ENCODE measurements at regions not wholly inside any gene's neighbourhood (a gene's known extent, or its start where the extent isn't known, plus 50 kb on each side); places are given as distances from the start of the nearest gene placed in this dataset.
A peak's percentile ranks its signal among the peaks of the same experiment; 100 is the strongest.

DNA sequence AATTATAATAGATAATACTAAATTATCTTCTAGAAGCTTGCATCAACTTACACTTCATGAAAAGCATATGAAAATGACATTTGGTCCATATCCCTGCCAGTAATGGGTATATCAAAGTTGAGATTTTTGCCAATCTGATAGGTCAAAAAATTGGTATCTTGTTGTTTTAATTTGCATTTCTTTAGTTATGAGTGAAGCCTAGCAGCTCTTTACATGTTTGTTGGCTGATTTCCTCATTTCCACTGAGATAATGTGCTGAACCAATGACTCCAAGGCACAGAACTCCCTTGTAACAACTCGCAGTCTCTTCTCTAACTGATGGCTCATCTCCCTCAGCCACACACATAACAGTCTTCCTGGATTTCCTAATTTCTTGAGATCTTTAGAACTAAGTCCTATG is 175.3 kb upstream of the SESN3 start:
- Histone ChIP-seq H3K9me3 (ENCODE audit: control insufficient read depth, insufficient read depth, low read depth, low read length) (no peaks in the 10 kb centered on the region), H3K36me3 (ENCODE audit: control insufficient read depth, insufficient read depth, low read length) (no peaks in the 10 kb centered on the region), H2AFZ (ENCODE audit: low read length) (no peak overlapping the region), H3K79me2 (ENCODE audit: control insufficient read depth, insufficient read depth, low read length) (no peaks in the 10 kb centered on the region), H3K4me1 (ENCODE audit: control insufficient read depth, extremely low read depth, insufficient read depth, low read length) (no peaks in the 10 kb centered on the region), H3K27ac (ENCODE audit: insufficient read depth, low read length) (no peak overlapping the region), H4K20me1 (ENCODE audit: control insufficient read depth, extremely low read depth, insufficient read depth, low read length) (no peaks in the 10 kb centered on the region), H3K4me3 (replicated peaks in 1 of 4; ENCODE audit: control extremely low read depth in 1 of 4, insufficient read depth in 1 of 4, low read depth in 3 of 4, low read length in 4 of 4) (no peak overlapping the region), H3K27me3 (ENCODE audit: control insufficient read depth, insufficient read depth, low read length) (no peaks in the 10 kb centered on the region), H3K4me2 (ENCODE audit: extremely low read depth, insufficient read depth, low read length) (no peak overlapping the region), H3K9ac (ENCODE audit: insufficient read depth, low read length) (no peak overlapping the region)
- DNase-seq (ENCODE audit: low read depth in 2 of 2), result no peak
- TF ChIP-seq, protein P1, sequence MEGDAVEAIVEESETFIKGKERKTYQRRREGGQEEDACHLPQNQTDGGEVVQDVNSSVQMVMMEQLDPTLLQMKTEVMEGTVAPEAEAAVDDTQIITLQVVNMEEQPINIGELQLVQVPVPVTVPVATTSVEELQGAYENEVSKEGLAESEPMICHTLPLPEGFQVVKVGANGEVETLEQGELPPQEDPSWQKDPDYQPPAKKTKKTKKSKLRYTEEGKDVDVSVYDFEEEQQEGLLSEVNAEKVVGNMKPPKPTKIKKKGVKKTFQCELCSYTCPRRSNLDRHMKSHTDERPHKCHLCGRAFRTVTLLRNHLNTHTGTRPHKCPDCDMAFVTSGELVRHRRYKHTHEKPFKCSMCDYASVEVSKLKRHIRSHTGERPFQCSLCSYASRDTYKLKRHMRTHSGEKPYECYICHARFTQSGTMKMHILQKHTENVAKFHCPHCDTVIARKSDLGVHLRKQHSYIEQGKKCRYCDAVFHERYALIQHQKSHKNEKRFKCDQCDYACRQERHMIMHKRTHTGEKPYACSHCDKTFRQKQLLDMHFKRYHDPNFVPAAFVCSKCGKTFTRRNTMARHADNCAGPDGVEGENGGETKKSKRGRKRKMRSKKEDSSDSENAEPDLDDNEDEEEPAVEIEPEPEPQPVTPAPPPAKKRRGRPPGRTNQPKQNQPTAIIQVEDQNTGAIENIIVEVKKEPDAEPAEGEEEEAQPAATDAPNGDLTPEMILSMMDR (conservative IDR thresholded peaks at IDR 0.05 in 1 of 2, IDR thresholded peaks at IDR 0.05 in 1 of 2; ENCODE audit: low read depth in 1 of 2, low read length in 2 of 2), result no peak
- TF ChIP-seq EZH2 (IDR thresholded peaks at IDR 0.05; ENCODE audit: low read length, missing control alignments), result no peak

DNA sequence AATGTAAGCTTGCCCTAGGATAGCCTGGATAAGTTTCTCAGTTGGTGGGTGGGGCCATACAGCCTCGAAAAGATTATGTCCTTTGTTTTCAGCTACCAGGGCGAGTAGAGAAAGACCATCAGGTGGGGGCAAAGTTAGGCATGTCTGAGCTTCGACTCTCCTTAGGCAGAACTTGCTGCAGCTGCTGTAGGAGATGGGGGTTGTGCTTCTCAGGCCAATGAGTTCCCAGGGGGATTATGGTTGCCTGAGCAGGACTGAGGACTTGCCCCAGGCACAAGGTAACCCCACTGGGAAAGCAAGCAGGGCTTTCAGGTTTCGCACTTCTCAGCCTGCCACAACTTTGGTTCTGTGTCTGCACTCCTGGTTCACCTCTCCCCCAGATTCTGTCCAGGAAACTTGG is 173.4 kb upstream of the SESN3 start:
- H3K4me2 ChIP-seq (ENCODE audit: extremely low read depth, insufficient read depth, low read length), result no peak overlapping the region
- no peak overlapping the region for H3K9ac ChIP-seq (ENCODE audit: insufficient read depth, low read length)
- no peak for DNase-seq (ENCODE audit: low read depth in 2 of 2)
- no peak overlapping the region for H3K27ac ChIP-seq (ENCODE audit: insufficient read depth, low read length)
- H3K36me3 ChIP-seq (ENCODE audit: control insufficient read depth, insufficient read depth, low read length), result no peaks in the 10 kb centered on the region
- H3K79me2 ChIP-seq (ENCODE audit: control insufficient read depth, insufficient read depth, low read length), result no peaks in the 10 kb centered on the region
- no peaks in the 10 kb centered on the region for H3K4me1 ChIP-seq (ENCODE audit: control insufficient read depth, extremely low read depth, insufficient read depth, low read length)
- no peaks in the 10 kb centered on the region for H4K20me1 ChIP-seq (ENCODE audit: control insufficient read depth, extremely low read depth, insufficient read depth, low read length)
- no peaks in the 10 kb centered on the region for H3K27me3 ChIP-seq (ENCODE audit: control insufficient read depth, insufficient read depth, low read length)
- H3K4me3 ChIP-seq (replicated peaks in 1 of 4; ENCODE audit: control extremely low read depth in 1 of 4, insufficient read depth in 1 of 4, low read depth in 3 of 4, low read length in 4 of 4), result no peak overlapping the region
- no peak overlapping the region for H2AFZ ChIP-seq (ENCODE audit: low read length)
- TF ChIP-seq, protein P1 (conservative IDR thresholded peaks at IDR 0.05 in 1 of 2, IDR thresholded peaks at IDR 0.05 in 1 of 2; ENCODE audit: low read depth in 1 of 2, low read length in 2 of 2), result no peak
- no peak for TF ChIP-seq EZH2 (IDR thresholded peaks at IDR 0.05; ENCODE audit: low read length, missing control alignments)
- no peaks in the 10 kb centered on the region for H3K9me3 ChIP-seq (ENCODE audit: control insufficient read depth, insufficient read depth, low read depth, low read length)

DNA sequence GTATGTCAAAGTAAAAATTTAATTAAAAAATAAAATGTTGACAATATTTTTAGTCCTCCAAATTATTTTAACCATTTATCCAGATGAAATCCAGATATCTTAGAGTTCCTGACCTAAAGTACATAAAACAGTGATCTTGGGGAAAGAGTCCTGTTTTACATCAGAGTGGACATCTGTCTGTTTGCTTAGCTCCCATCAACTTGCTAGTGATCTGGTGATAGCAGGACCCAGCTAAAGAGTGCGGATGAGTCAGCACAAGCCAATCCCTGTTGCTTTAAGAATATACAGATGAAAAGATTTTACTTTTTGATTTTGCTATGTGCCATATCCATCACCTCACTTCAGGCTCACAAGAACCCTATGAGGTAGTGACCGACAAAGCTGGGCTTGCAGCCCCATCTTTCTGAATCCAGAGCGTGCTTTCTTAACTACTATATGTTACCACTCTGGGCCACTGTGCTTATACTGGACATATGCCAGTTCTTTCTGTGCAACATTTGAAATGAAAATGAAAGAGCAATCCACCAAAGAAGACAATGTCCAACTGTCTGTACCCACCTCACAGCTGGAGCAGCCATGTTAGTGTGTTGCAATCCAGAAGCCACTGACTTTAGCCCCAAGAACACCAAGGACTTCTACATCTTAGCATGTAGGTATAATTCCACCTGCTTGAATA is 167.6 kb upstream of the SESN3 start:
- Histone ChIP-seq H3K9ac (ENCODE audit: insufficient read depth, low read length) (no peak overlapping the region), H3K9me3 (ENCODE audit: control insufficient read depth, insufficient read depth, low read depth, low read length) (no peaks in the 10 kb centered on the region), H3K4me2 (ENCODE audit: extremely low read depth, insufficient read depth, low read length) (no peak overlapping the region), H3K36me3 (ENCODE audit: control insufficient read depth, insufficient read depth, low read length) (no peaks in the 10 kb centered on the region), H3K27ac (ENCODE audit: insufficient read depth, low read length) (no peak overlapping the region), H3K79me2 (ENCODE audit: control insufficient read depth, insufficient read depth, low read length) (no peaks in the 10 kb centered on the region), H3K4me1 (ENCODE audit: control insufficient read depth, extremely low read depth, insufficient read depth, low read length) (no peaks in the 10 kb centered on the region), H4K20me1 (ENCODE audit: control insufficient read depth, extremely low read depth, insufficient read depth, low read length) (no peaks in the 10 kb centered on the region), H3K27me3 (ENCODE audit: control insufficient read depth, insufficient read depth, low read length) (no peaks in the 10 kb centered on the region), H2AFZ (ENCODE audit: low read length) (no peak overlapping the region), H3K4me3 (replicated peaks in 1 of 4; ENCODE audit: control extremely low read depth in 1 of 4, insufficient read depth in 1 of 4, low read depth in 3 of 4, low read length in 4 of 4) (no peak overlapping the region)
- peak in 1 of 2 donors; percentile 56 for DNase-seq (ENCODE audit: low read depth in 2 of 2)
- TF ChIP-seq, protein P1 (conservative IDR thresholded peaks at IDR 0.05 in 1 of 2, IDR thresholded peaks at IDR 0.05 in 1 of 2; ENCODE audit: low read depth in 1 of 2, low read length in 2 of 2), result no peak
